Endothelial cell (in vitro differentiated cells): ENCODE measurements at regions not wholly inside any gene's neighbourhood (a gene's known extent, or its start where the extent isn't known, plus 50 kb on each side); places are given as distances from the start of the nearest gene placed in this dataset.

Source experiments
- DNase-seq: peaks from one replicate; pipeline ENCODE4 v3.0.0; 2021; ENCODE audit warnings: low spot score
- H3K27ac Mint-ChIP-seq: one replicate; pipeline ENCODE4 v1.8.0; 2021; ENCODE audit warnings: mixed read lengths, inconsistent platforms; ENCODE audit not compliant: unreplicated experiment
- H3K27me3 Mint-ChIP-seq: one replicate; pipeline ENCODE4 v1.8.0; 2021; ENCODE audit warnings: mild to moderate bottlenecking, moderate library complexity, mixed read lengths, inconsistent platforms; ENCODE audit not compliant: unreplicated experiment
- H3K36me3 Mint-ChIP-seq: one replicate; pipeline ENCODE4 v1.8.0; 2021; ENCODE audit warnings: mild to moderate bottlenecking, low read depth, mixed read lengths, inconsistent platforms; ENCODE audit not compliant: unreplicated experiment
- H3K4me1 Mint-ChIP-seq: one replicate; pipeline ENCODE4 v1.8.0; 2021; ENCODE audit warnings: mild to moderate bottlenecking, mixed read lengths, inconsistent platforms; ENCODE audit not compliant: unreplicated experiment
- H3K4me3 Mint-ChIP-seq: one replicate; pipeline ENCODE4 v1.8.0; 2021; ENCODE audit warnings: mild to moderate bottlenecking, mixed read lengths, inconsistent platforms; ENCODE audit not compliant: unreplicated experiment
- H3K9me3 Mint-ChIP-seq: one replicate; pipeline ENCODE4 v1.8.0; 2021; ENCODE audit warnings: mixed read lengths, inconsistent platforms; ENCODE audit not compliant: unreplicated experiment
- TF ChIP-seq, protein P1 (sequence below): fragments of 200-600 bp; sonication (generic); IDR thresholded peaks from one replicate; pipeline ENCODE4 v1.5.0; 2021; ENCODE audit warnings: antibody characterized with exemption; ENCODE audit not compliant: unreplicated experiment

- no peaks in the 10 kb centered on the region for H3K9me3 Mint-ChIP-seq
- no peaks in the 10 kb centered on the region for H3K36me3 Mint-ChIP-seq
- peaks cover 6% of the 10 kb centered on the region for H3K27me3 Mint-ChIP-seq
- no peak overlapping the region for H3K4me3 Mint-ChIP-seq
- no peaks in the 10 kb centered on the region for H3K4me1 Mint-ChIP-seq
- H3K27ac Mint-ChIP-seq: no peak overlapping the region
- TF ChIP-seq, protein P1, sequence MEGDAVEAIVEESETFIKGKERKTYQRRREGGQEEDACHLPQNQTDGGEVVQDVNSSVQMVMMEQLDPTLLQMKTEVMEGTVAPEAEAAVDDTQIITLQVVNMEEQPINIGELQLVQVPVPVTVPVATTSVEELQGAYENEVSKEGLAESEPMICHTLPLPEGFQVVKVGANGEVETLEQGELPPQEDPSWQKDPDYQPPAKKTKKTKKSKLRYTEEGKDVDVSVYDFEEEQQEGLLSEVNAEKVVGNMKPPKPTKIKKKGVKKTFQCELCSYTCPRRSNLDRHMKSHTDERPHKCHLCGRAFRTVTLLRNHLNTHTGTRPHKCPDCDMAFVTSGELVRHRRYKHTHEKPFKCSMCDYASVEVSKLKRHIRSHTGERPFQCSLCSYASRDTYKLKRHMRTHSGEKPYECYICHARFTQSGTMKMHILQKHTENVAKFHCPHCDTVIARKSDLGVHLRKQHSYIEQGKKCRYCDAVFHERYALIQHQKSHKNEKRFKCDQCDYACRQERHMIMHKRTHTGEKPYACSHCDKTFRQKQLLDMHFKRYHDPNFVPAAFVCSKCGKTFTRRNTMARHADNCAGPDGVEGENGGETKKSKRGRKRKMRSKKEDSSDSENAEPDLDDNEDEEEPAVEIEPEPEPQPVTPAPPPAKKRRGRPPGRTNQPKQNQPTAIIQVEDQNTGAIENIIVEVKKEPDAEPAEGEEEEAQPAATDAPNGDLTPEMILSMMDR: no peak
- DNase-seq: no peak
Measured at GRCh38 chr20:48211847-48212246, 426.6 kb upstream of the SULF2 start.

DNA sequence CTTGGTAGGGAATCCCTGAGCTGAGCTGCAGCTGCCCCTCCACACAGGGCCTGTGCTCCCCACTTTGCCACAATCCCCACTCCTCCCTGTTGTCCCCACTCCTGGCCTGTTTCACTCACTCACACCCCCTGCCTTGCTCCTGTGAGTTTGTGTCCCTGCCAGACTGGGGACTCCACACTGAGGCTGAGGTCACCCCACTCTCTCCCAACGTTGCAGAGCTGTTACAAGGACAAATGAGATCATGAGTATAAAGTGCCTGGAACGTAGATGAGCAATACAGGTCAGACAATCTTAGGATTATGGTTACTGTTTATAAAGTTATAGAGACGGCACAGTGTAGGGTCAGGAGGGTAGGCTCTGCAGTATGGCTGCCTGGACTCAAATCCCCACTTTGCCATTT, 426.0 kb upstream of the SULF2 start:
- H3K9me3 Mint-ChIP-seq: no peaks in the 10 kb centered on the region
- no peaks in the 10 kb centered on the region for H3K4me1 Mint-ChIP-seq
- H3K4me3 Mint-ChIP-seq: no peak overlapping the region
- no peak overlapping the region for H3K27ac Mint-ChIP-seq
- peaks cover 6% of the 10 kb centered on the region for H3K27me3 Mint-ChIP-seq
- TF ChIP-seq, protein P1: no peak
- no peaks in the 10 kb centered on the region for H3K36me3 Mint-ChIP-seq
- DNase-seq: no peak

DNA sequence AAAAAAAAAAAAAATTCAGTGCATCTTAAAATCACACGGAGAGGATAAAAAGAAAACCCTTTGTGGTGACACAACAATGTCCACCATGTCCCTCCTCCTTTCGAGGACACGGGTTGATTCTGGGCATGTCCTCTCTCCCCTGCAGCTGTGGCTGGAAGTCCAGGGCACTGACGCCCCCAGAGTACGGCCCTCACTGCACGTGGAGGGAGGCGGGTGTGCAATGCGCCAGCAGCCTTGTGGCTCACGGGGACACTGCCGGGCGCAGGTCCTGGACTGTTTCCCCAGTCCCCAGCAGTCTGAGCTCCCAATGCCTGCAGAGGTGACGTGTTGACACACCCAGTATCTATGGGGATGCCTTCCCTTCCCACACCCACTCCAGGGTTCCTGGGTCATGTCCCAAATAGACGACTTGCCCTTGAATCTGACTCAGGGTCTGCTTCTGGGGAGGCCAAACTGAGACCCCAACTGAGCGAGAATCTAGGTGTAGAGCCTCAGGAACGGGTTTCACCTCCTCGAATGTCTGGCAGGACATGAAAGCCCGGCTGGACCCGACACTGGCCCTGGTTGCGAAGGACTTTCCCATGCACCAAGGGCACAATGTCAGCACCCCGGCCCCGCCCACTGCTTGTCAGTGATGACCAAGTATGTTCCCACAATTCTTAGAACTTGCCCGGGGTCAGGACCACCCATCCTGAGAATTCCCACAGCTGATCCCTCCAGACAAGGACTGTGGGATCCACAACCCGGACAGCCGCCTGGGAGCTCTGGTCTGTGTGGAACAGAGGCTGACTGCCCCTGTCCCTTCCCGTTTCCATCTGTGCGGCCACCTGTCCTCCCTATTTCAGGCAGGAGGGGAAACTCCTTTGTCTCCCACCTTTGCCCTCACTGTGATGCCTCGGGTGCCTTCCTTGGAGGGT, 425.1 kb upstream of the SULF2 start:
- DNase-seq: no peak
- no peaks in the 10 kb centered on the region for H3K4me1 Mint-ChIP-seq
- no peaks in the 10 kb centered on the region for H3K36me3 Mint-ChIP-seq
- no peak overlapping the region for H3K27ac Mint-ChIP-seq
- TF ChIP-seq, protein P1: no peak
- no peak overlapping the region for H3K4me3 Mint-ChIP-seq
- peaks cover 6% of the 10 kb centered on the region for H3K27me3 Mint-ChIP-seq
- no peaks in the 10 kb centered on the region for H3K9me3 Mint-ChIP-seq

DNA sequence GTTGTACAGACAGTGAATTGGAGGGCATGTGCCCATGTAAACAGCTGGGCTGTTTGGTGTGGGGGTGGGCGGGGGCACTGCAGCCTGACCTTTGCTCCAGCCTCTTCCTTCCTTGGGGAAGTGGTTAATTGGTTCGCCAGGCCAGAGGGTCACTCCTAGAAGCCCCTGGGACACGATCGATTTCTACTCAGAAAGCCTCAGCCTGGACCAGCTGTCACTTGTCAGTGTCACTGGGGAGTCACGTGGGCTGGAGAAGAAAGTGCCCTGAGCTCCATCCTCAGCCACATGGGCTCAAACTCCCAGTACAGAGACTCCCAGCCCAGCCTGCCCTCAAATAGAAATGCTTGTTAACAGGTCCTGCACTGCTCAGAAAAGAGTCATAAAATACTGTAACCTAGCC, 423.8 kb upstream of the SULF2 start:
- peaks cover 4% of the 10 kb centered on the region for H3K27me3 Mint-ChIP-seq
- H3K9me3 Mint-ChIP-seq: no peaks in the 10 kb centered on the region
- no peak overlapping the region for H3K27ac Mint-ChIP-seq
- H3K36me3 Mint-ChIP-seq: no peaks in the 10 kb centered on the region
- H3K4me1 Mint-ChIP-seq: no peaks in the 10 kb centered on the region
- TF ChIP-seq, protein P1: no peak
- no peak overlapping the region for H3K4me3 Mint-ChIP-seq
- DNase-seq: no peak

DNA sequence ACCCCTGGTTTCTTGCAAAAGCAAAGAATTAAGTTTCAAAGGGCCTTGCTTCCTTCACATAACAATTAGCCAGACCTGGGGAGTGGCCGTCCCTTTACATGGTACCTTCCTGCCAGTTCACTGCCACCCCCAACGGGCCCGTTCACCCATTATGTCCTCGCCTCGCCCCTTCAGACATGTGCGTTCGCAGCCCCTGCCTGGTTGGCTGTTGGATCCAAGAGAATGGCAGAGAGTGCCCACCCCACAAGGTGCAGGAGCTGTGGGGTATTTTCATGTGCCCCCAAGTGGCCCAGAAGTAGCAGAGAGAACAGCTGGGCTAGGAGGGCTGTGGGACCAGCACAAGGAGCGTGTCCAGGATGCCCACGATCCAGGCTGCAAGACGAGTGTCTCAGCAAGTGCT, 422.9 kb upstream of the SULF2 start:
- H3K36me3 Mint-ChIP-seq: no peaks in the 10 kb centered on the region
- H3K9me3 Mint-ChIP-seq: no peaks in the 10 kb centered on the region
- peaks cover 5% of the 10 kb centered on the region for H3K4me1 Mint-ChIP-seq
- peaks cover 3% of the 10 kb centered on the region for H3K27me3 Mint-ChIP-seq
- no peak overlapping the region for H3K4me3 Mint-ChIP-seq
- TF ChIP-seq, protein P1: no peak
- no peak overlapping the region for H3K27ac Mint-ChIP-seq
- no peak for DNase-seq
